HG02840 (cell line): ENCODE measurements at regions not wholly inside any gene's neighbourhood (a gene's known extent, or its start where the extent isn't known, plus 50 kb on each side); places are given as distances from the start of the nearest gene placed in this dataset.

Source experiments
- ATAC-seq: cut with Tn5 transposase; IDR thresholded peaks from one replicate; pipeline ENCODE4 v1.9.1; 2021; ENCODE audit warnings: mild to moderate bottlenecking, moderate library complexity, moderate number of reproducible peaks; ENCODE audit not compliant: unreplicated experiment, low FRiP score

GRCh38 chr16:85350973-85351372 lies 238.7 kb upstream of the CIBAR2 start:
- ATAC-seq: no peak

- no peak for ATAC-seq
Observed at GRCh38 chr16:85353013-85353412, 240.7 kb upstream of the CIBAR2 start.

- ATAC-seq: no peak
Observed at GRCh38 chr16:85353839-85354685, 241.8 kb upstream of the CIBAR2 start.

GRCh38 chr16:85354686-85355514 lies 242.6 kb upstream of the CIBAR2 start:
- no peak for ATAC-seq

- no peak for ATAC-seq
Observed at GRCh38 chr16:85355515-85355837, 243.2 kb upstream of the CIBAR2 start.

- no peak for ATAC-seq
Observed at GRCh38 chr16:85356157-85356556, 243.9 kb upstream of the CIBAR2 start.

GRCh38 chr16:85357323-85357722 lies 245.1 kb upstream of the CIBAR2 start:
- ATAC-seq: no peak

- no peak for ATAC-seq
Observed at GRCh38 chr16:85357924-85358505, 245.7 kb upstream of the CIBAR2 start.

- ATAC-seq: no peak
Observed at GRCh38 chr16:85358704-85359146, 246.5 kb upstream of the CIBAR2 start.

- no peak for ATAC-seq
Observed at GRCh38 chr16:85359147-85359822, 247.0 kb upstream of the CIBAR2 start.

GRCh38 chr16:85360323-85361277 lies 248.3 kb upstream of the CIBAR2 start:
- ATAC-seq: no peak

GRCh38 chr16:85361441-85362118 lies 249.3 kb upstream of the CIBAR2 start:
- ATAC-seq: no peak

- no peak for ATAC-seq
Observed at GRCh38 chr16:85362443-85362842, 250.2 kb upstream of the CIBAR2 start.

- no peak for ATAC-seq
Observed at GRCh38 chr16:85363427-85363826, 249.7 kb upstream of the GSE1 start.

- ATAC-seq: no peak
Observed at GRCh38 chr16:85363881-85364280, 249.2 kb upstream of the GSE1 start.

GRCh38 chr16:85364323-85365040 lies 248.6 kb upstream of the GSE1 start:
- no peak for ATAC-seq

GRCh38 chr16:85365120-85365519 lies 248.0 kb upstream of the GSE1 start:
- no peak for ATAC-seq

GRCh38 chr16:85366031-85366763 lies 246.9 kb upstream of the GSE1 start:
- no peak for ATAC-seq
